Neural cell (in vitro differentiated cells): ENCODE measurements at regions not wholly inside any gene's neighbourhood (a gene's known extent, or its start where the extent isn't known, plus 50 kb on each side); places are given as distances from the start of the nearest gene placed in this dataset.

Experiments used
- H2AFZ ChIP-seq: fragments of 200-600, 300-800 bp; sonication (generic), shearing (Covaris generic); 2 replicates; pipeline ENCODE4 v1.6.0; 2014; ENCODE audit warnings: low read depth, mild to moderate bottlenecking, antibody characterized with exemption, low read length, moderate library complexity
- H3F3A ChIP-seq: fragments of 200-600 bp; shearing (Covaris generic); 2 replicates; pipeline ENCODE4 v1.6.1; 2016; ENCODE audit warnings: mild to moderate bottlenecking, moderate library complexity, mixed read lengths, antibody characterized with exemption, low read length; ENCODE audit not compliant: insufficient read depth, poor library complexity, severe bottlenecking
- H3K27ac ChIP-seq: fragments of 200-600, 300-800 bp; sonication (generic), shearing (Covaris generic); 2 replicates; pipeline ENCODE4 v1.5.1; 2014; ENCODE audit warnings: mild to moderate bottlenecking, low read length, moderate library complexity
- H3K27me3 ChIP-seq: fragments of 300-800, 200-600 bp; sonication (generic), shearing (Covaris generic); 2 replicates; pipeline ENCODE4 v1.6.0; 2014; ENCODE audit warnings: mild to moderate bottlenecking, low read depth, low read length, moderate library complexity; ENCODE audit not compliant: insufficient read depth
- H3K36me3 ChIP-seq: fragments of 300-800, 200-600 bp; sonication (generic), shearing (Covaris generic); 2 replicates; pipeline ENCODE4 v1.5.1; 2014; ENCODE audit warnings: mild to moderate bottlenecking, antibody characterized with exemption, low read length, moderate library complexity; ENCODE audit not compliant: insufficient read depth
- H3K4me2 ChIP-seq: fragments of 300-800, 200-600 bp; sonication (generic), shearing (Covaris generic); 2 replicates; pipeline ENCODE4 v1.6.0; 2014; ENCODE audit warnings: mild to moderate bottlenecking, low read length
- H3K4me3 ChIP-seq: fragments of 300-800, 200-600 bp; sonication (generic), shearing (Covaris generic); 2 replicates; pipeline ENCODE4 v1.5.1; 2014; ENCODE audit warnings: mild to moderate bottlenecking, low read length, moderate library complexity
- H3K79me2 ChIP-seq: fragments of 200-600 bp; shearing (Covaris generic); replicated peaks from 2 replicates; pipeline ENCODE4 v1.6.0; 2014; ENCODE audit warnings: mild to moderate bottlenecking, low read length, moderate library complexity; ENCODE audit not compliant: insufficient read depth
- H3K9ac ChIP-seq: fragments of 300-800, 200-600 bp; sonication (generic), shearing (Covaris generic); 2 replicates; pipeline ENCODE4 v1.6.1; 2016; ENCODE audit warnings: mild to moderate bottlenecking, low read length, mixed read lengths
- H3K9me2 ChIP-seq: fragments of 200-600 bp; shearing (Covaris generic); 2 replicates; pipeline ENCODE4 v1.6.1; 2016; ENCODE audit warnings: mild to moderate bottlenecking, low read length, mixed read lengths; ENCODE audit not compliant: insufficient read depth
- H3K9me3 ChIP-seq: fragments of 200-600, 300-800 bp; sonication (generic), shearing (Covaris generic); 2 replicates; pipeline ENCODE4 v1.6.1; 2016; ENCODE audit warnings: mild to moderate bottlenecking, mixed run types, low read length, moderate library complexity, mixed read lengths
- H4K20me1 ChIP-seq: fragments of 200-600 bp; shearing (Covaris generic); 2 replicates; pipeline ENCODE4 v1.6.1; 2016; ENCODE audit warnings: mild to moderate bottlenecking, mixed run types; ENCODE audit not compliant: insufficient read depth
- EP300 ChIP-seq: fragments of 450-650 bp; conservative IDR thresholded peaks from 2 replicates; pipeline ENCODE4 v1.6.1; 2014; ENCODE audit warnings: antibody characterized with exemption, mild to moderate bottlenecking, moderate library complexity; ENCODE audit not compliant: poor library complexity, severe bottlenecking
- EZH2 ChIP-seq: fragments of 200-600, 300-800 bp; shearing (Covaris generic), sonication (generic); IDR thresholded peaks from 2 replicates; pipeline ENCODE4 v1.6.1; 2014; ENCODE audit warnings: antibody characterized with exemption, low read length, borderline replicate concordance, mild to moderate bottlenecking; ENCODE audit not compliant: insufficient read depth, poor library complexity, severe bottlenecking
- MXI1 ChIP-seq: fragments of 450-650 bp; conservative IDR thresholded peaks from 2 replicates; pipeline ENCODE4 v1.6.1; 2014; ENCODE audit warnings: antibody characterized with exemption, mild to moderate bottlenecking; ENCODE audit not compliant: poor library complexity, severe bottlenecking
- POLR2AphosphoS5 ChIP-seq: IDR thresholded peaks from 2 replicates; pipeline ENCODE4 v1.6.1; 2012
- RAD21 ChIP-seq: fragments of 450-650 bp; conservative IDR thresholded peaks from 2 replicates; pipeline ENCODE4 v1.6.1; 2014; ENCODE audit warnings: antibody characterized with exemption, mild to moderate bottlenecking, moderate library complexity
- SMC3 ChIP-seq: fragments of 450-650 bp; conservative IDR thresholded peaks from 2 replicates; pipeline ENCODE4 v1.6.1; 2014; ENCODE audit warnings: antibody characterized with exemption, mild to moderate bottlenecking, moderate library complexity; ENCODE audit not compliant: poor library complexity
- TAF1 ChIP-seq: IDR thresholded peaks from 2 replicates; pipeline ENCODE4 v1.6.1; 2012; ENCODE audit warnings: low read depth
- TF ChIP-seq, protein P1 (sequence below): IDR thresholded peaks from 2 replicates; pipeline ENCODE4 v1.6.1; 2012; ENCODE audit warnings: borderline replicate concordance

DNA sequence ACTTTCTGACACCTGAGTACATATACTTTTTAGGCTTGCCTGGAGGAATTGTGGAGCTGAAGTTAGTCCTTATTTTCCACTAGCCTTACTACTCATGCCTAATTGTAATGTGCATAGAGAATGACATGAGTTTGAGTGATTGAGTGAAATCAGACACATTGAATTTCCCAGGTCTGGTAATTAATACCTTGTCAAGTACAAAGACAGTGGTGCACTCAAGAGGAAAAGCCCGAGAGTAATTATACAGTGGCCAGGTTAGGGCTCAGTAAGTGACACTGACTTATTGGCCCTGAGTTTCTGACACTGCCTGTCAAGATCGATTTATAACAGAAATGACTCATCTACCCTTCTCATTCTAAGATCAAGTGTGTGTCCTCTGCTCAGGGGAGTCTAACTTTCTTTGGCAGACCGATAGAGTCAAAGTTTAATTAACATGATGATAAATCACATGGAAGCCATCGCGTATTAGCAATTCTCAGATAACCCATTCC lies 288.3 kb downstream of the TPBG start:
- Histone ChIP-seq H3K36me3 (no peaks in the 10 kb centered on the region), H4K20me1 (no peaks in the 10 kb centered on the region), H3K27ac (no peak overlapping the region), H3K9me2 (no peaks in the 10 kb centered on the region), H3F3A (no peaks in the 10 kb centered on the region), H3K4me2 (no peak overlapping the region), H3K27me3 (no peaks in the 10 kb centered on the region), H3K4me3 (no peak overlapping the region), H3K9ac (no peak overlapping the region), H3K79me2 (no peaks in the 10 kb centered on the region), H2AFZ (no peak overlapping the region), H3K9me3 (no peaks in the 10 kb centered on the region)
- peak; percentile 28 for TF ChIP-seq EP300
- TF ChIP-seq, protein P1, sequence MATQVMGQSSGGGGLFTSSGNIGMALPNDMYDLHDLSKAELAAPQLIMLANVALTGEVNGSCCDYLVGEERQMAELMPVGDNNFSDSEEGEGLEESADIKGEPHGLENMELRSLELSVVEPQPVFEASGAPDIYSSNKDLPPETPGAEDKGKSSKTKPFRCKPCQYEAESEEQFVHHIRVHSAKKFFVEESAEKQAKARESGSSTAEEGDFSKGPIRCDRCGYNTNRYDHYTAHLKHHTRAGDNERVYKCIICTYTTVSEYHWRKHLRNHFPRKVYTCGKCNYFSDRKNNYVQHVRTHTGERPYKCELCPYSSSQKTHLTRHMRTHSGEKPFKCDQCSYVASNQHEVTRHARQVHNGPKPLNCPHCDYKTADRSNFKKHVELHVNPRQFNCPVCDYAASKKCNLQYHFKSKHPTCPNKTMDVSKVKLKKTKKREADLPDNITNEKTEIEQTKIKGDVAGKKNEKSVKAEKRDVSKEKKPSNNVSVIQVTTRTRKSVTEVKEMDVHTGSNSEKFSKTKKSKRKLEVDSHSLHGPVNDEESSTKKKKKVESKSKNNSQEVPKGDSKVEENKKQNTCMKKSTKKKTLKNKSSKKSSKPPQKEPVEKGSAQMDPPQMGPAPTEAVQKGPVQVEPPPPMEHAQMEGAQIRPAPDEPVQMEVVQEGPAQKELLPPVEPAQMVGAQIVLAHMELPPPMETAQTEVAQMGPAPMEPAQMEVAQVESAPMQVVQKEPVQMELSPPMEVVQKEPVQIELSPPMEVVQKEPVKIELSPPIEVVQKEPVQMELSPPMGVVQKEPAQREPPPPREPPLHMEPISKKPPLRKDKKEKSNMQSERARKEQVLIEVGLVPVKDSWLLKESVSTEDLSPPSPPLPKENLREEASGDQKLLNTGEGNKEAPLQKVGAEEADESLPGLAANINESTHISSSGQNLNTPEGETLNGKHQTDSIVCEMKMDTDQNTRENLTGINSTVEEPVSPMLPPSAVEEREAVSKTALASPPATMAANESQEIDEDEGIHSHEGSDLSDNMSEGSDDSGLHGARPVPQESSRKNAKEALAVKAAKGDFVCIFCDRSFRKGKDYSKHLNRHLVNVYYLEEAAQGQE, result no peak

DNA sequence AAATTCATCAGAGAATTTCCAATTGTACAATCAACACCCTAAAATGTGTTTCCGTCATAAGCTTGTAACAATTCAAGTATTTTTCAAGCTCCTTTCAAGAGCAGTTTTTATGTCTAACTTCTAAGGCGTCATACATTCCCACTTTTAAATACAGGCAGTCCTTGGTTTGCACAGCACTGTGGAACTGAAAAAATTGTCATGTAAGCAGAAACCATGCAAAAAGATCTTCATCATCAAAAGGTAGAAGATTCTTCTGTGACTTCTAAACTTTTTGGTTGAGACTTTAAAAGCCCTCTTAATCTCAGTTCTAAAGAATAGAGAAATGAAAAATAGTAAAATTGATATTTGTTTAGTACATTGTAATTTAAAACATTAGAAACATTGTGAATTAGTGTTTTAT lies 315.6 kb downstream of the TPBG start:
- H3K79me2 ChIP-seq, result no peaks in the 10 kb centered on the region
- H2AFZ ChIP-seq, result no peak overlapping the region
- H3F3A ChIP-seq, result no peaks in the 10 kb centered on the region
- no peaks in the 10 kb centered on the region for H4K20me1 ChIP-seq
- H3K36me3 ChIP-seq, result no peaks in the 10 kb centered on the region
- H3K27ac ChIP-seq, result no peak overlapping the region
- H3K9ac ChIP-seq, result no peak overlapping the region
- H3K4me3 ChIP-seq, result no peak overlapping the region
- no peaks in the 10 kb centered on the region for H3K9me2 ChIP-seq
- TF ChIP-seq, protein P1, result no peak
- TF ChIP-seq EP300, result no peak
- no peak for TF ChIP-seq EZH2
- H3K27me3 ChIP-seq, result no peaks in the 10 kb centered on the region
- H3K4me2 ChIP-seq, result no peak overlapping the region
- H3K9me3 ChIP-seq, result peaks cover 10% of the 10 kb centered on the region

DNA sequence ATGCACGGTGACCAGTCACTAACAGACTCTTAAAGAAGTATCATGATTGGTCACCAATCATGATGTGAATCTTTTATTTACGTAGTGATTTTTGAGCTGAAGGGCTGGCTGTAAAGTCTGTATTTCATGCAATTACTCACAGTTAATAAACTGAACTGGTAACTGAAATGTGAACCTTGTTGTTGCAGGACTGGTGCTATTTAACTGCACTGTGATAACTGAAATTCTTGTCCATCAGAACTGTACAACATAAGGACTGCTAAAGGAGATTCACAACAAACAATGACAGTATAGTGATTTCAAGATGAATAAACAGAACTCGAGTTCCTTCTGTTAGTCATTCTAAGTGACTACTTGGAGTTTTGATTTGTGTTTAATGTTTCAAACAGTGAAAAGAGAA lies 316.6 kb downstream of the TPBG start:
- TF ChIP-seq RAD21 (no peak), TAF1 (no peak), MXI1 (no peak), SMC3 (no peak), EP300 (no peak), POLR2AphosphoS5 (no peak), EZH2 (no peak)
- TF ChIP-seq, protein P1, result no peak
- peaks cover 3% of the 10 kb centered on the region for H3K9me3 ChIP-seq
- H4K20me1 ChIP-seq, result no peaks in the 10 kb centered on the region
- H3K4me3 ChIP-seq, result no peak overlapping the region
- H3K27me3 ChIP-seq, result no peaks in the 10 kb centered on the region
- H3K27ac ChIP-seq, result no peak overlapping the region
- H3K36me3 ChIP-seq, result no peaks in the 10 kb centered on the region
- no peak overlapping the region for H2AFZ ChIP-seq
- no peaks in the 10 kb centered on the region for H3F3A ChIP-seq
- H3K4me2 ChIP-seq, result no peak overlapping the region
- no peaks in the 10 kb centered on the region for H3K9me2 ChIP-seq
- no peaks in the 10 kb centered on the region for H3K79me2 ChIP-seq
- no peak overlapping the region for H3K9ac ChIP-seq
